C4-2B (cell line): ENCODE measurements at regions not wholly inside any gene's neighbourhood (a gene's known extent, or its start where the extent isn't known, plus 50 kb on each side); places are given as distances from the start of the nearest gene placed in this dataset.

Source experiments
- ZFX ChIP-seq: fragments of 450-650 bp; IDR thresholded peaks from 2 replicates; pipeline ENCODE4 v1.6.1; 2017
- TF ChIP-seq, protein P1 (sequence below): fragments of 450-650 bp; conservative IDR thresholded peaks from 2 replicates; pipeline ENCODE4 v1.5.1; 2017; ENCODE audit warnings: mild to moderate bottlenecking

DNA sequence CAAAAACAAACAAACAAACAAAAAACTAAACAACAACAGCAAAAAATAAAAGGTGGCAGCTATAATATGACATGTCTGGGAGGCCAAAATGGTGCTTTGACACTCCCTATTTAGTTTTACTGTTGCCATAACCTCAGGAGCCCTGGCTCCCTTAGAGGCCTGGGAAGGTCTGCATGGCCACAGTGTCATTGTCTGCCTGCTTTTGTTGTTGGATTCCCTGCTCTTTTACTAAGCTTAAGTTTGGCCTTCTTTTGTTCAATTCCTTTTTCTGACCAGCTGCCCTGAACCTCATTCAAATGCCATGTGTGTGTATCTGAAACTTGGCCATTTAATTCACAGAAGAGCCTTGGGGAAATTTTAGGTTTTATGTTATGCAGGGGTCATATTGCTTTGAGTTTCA, 458.2 kb downstream of the TMEM232 start:
- TF ChIP-seq, protein P1, sequence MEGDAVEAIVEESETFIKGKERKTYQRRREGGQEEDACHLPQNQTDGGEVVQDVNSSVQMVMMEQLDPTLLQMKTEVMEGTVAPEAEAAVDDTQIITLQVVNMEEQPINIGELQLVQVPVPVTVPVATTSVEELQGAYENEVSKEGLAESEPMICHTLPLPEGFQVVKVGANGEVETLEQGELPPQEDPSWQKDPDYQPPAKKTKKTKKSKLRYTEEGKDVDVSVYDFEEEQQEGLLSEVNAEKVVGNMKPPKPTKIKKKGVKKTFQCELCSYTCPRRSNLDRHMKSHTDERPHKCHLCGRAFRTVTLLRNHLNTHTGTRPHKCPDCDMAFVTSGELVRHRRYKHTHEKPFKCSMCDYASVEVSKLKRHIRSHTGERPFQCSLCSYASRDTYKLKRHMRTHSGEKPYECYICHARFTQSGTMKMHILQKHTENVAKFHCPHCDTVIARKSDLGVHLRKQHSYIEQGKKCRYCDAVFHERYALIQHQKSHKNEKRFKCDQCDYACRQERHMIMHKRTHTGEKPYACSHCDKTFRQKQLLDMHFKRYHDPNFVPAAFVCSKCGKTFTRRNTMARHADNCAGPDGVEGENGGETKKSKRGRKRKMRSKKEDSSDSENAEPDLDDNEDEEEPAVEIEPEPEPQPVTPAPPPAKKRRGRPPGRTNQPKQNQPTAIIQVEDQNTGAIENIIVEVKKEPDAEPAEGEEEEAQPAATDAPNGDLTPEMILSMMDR: no peak
- TF ChIP-seq ZFX: no peak
